T-helper 1 cell treated with Interleukin-12 subunit alpha and Interleukin-12 subunit beta and Interleukin-4 antibody, amounts not matched to agents 30 ng/mL and 1 ng/mL, for 36 hours (primary cell): ENCODE measurements at regions not wholly inside any gene's neighbourhood (a gene's known extent, or its start where the extent isn't known, plus 50 kb on each side); places are given as distances from the start of the nearest gene placed in this dataset.
"Not testable (repeated sequence)": the region's sequence is repeated elsewhere in the genome, so short reads cannot be mapped to it uniquely, and the experiment has no call there.

Experiments used
- intact Hi-C: fragments of 100-400 bp; cut with micrococcal nuclease; formaldehyde crosslinking; loops from one replicate; pipeline ENCODE4 v1.15.1; 2024

DNA sequence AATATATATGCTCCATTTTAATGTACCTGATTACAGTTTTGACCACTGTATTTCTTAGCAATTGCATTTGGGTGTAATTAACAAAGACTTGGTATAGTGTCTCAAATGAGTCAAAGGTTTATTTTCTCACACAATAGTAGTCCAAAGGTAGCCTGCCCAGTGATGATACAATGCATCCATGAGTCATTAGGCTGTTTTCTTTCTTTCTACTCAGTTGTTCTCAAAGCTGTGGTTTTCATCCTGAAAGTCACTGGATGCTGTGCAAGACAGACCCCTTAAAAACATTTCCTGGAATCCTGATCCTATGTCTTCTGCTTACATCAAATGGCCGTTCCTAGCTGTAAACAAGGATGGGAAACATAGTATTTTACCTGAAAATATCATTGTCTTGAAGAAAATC, 651.2 kb upstream of the MIR17HG start:
- intact Hi-C loops = no loop called here

DNA sequence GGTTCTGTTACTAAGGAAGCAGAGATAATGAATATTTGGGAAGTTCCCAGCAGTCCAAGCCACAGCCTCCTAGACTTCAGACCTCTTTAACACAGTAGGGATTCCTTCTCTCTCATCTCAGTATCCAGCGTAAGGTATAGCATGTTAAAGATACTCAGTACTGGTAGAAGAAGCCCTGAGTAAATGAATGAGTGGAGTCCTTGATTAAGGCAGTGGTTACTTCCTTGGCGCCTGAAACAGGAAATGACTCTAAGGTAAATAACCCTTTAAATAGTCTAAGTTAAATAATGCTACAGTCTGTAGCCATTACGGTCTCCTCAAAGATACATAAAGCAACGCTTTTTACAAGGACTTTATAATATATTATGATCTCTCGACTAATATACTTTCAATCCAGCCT, 650.8 kb upstream of the MIR17HG start:
- intact Hi-C loops = no loop called here

DNA sequence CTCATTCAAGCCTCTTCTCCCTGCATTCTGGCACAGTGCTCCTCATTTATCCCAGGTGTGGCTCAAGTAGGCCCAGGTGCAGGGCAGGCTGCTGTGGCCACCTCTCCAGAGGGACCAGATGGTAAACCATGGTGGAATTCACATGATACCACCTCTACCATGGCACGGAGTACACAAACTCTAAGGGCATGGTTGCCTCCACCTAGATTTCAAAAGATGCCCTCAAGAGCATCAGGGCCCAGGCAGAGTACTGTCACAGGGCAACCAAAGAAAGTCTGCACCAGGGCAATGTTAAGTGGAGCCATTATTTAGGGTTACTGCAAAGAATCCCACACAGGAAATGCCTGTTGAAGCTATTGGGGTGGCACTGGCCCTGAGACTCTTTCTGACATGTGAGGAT, 647.1 kb upstream of the MIR17HG start:
- intact Hi-C loops = no loop called here

DNA sequence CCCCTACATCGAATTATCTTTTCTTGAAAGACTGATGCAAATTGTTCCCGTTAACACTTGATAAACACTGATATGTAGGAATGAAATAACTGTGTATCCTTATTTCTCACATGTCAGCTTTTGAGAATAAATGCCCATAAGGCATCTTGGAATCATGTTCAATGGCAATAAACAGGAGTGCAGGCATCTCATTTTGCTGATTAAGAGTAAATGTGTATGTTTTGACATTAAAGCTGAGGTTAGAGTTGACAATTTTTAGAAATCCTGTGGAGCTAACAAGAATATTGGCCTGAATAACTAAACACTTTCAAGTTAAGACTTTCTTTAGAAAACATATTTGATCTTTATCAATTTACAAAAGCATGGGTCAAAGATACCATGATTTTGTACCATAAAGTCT, 646.2 kb upstream of the MIR17HG start:
- intact Hi-C loops = no loop called here

DNA sequence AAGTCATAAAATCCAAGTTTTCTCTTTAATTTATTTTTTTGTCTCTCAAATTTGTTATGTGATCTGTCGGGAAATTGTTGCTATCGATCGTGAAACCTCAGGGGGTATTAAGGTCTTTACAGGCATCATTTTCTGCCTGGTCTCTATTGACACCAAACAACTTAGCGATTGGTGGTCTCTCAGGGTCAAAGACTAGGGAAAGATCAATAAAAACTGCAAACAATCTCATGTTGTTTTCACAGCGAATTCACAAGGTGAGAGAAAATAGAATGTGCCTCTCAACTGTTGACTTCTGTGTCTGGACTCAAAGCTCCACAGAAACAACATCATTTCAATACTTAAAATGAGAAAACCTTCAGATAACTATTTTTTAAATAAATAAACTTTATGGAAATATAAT, 645.4 kb upstream of the MIR17HG start:
- intact Hi-C loops = no loop called here

DNA sequence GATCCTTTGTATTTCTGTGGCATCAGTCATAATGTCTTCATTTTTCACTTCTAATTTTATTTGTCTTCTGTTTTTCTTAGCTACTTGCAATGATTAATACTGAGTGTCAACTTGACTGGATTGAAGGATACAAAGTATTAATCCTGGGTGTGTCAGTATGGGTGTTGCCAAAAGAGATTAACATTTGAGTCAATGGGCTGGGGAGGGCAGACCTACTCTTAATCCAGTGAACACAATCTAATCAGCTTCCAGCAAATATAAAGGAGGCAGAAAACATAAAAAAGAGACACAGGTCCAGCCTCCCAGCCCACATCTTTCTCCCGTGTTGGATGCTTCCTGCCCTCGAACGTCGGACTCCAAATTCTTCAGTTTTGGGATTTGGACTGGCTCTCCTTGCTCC, 640.9 kb upstream of the MIR17HG start:
- intact Hi-C loops = no loop called here

DNA sequence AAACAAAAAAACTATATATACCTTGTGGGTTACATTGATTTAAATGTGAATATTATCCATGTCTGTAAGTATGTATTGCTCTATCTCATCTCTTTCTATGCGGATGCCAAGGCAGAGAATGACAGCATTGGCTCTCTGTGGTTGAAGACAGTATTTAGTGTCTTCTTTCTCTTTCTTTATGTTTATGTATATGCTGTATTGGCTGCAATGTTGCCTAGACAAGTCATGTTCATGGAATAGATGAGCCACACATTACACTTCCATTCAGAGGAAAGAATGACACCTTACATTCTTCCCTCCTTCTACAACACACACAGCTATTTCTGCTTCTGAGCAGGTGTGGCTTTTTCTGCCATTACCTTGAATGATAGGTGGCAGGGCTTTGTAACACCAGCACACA, 639.4 kb upstream of the MIR17HG start:
- intact Hi-C loops = no loop called here

DNA sequence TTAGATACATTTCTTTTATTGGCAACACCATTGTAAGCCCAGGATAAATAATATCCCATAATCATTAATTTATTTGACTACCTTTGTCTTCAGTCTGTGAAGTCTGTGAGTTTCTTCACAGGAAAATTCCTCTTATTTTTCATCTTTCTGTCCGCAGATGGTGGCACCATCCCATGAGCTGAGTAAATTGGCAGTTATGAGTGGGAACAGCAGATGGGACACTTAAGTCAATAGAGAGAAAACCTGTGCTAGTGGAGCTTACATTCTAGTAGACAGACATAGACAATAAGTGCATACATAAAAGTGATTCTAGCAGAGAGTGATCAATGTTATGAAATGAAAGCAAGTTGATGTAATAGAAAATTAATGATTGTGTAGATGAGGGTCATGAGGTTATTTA, 638.2 kb upstream of the MIR17HG start:
- intact Hi-C loops = no loop called here

DNA sequence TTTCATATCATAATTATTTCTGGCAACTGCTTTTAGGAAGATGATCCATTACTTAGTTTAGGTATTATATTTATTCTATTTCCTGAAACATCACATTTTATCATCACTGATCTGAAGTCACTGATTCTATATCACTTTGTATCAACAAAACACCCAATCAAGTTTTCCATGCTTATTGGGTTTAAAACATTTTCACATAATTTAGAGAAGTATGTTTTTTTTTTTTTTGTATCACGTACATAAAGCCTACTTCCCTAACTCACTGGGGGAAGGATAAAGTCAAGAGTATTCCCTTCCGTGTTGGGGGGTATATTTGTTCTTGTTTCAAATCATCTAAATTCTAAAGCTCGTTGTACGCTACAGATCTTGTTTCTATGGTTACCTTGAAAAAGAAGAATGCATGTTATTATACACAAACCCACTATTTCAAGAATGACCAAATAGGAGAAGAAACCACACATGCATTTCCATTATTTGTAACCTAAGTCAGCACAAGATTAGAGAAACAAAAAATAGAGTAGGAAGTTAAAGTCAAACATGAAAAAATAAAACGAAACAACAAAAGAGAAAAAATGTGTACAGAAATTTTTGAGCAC, 637.2 kb upstream of the MIR17HG start:
- intact Hi-C loops = no loop called here

DNA sequence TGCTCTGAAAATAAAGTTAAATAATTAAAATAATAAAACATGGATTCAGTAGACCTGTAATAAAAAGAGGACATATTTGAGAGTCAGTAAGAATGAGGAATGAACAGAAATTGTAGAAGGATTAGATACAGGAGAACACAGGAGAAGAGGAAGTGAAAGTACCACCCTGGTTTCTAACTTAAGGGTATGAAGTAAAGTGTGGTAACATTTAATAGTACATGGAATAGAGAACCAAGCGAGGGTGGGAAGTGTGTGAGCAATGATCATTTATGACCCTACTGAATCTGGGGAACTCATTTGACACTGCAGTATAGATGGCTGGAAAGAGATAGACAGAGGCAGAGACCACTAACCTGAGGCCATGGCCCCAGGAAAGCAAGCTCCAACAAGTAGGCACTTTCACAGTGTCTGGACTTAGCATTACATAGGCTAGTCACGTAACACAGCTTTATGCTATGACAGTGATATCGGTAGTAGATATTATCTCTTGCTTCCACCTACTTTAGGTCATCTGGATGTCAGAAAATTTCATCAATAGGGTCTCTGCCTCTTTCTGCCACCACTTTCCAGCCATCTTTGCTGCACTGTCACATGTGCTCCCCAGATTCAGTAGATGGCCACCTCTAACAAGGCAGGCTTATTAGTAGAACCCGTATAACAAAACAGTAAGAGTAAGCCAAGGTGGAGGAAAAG, 633.9 kb upstream of the MIR17HG start:
- intact Hi-C loops = no loop called here

DNA sequence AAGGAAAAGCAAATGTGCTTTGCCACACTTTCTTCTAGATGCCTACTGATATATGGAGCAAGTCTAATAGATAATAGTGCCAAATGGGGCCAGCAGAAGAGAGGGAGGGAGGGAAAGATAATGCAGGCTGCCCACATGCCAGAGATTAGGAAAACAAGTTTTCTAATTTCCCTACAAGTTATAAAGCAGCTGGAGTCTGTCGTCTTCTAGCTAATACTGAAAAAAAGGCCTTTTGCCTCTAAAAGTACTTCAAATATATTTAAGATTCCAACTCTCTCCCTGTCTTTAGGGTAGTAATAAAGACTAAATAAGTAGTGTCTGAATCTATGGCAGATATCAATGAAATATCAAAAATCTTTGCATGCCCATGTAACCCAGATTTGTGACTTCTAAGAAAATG, 632.0 kb upstream of the MIR17HG start:
- intact Hi-C loops = no loop called here

DNA sequence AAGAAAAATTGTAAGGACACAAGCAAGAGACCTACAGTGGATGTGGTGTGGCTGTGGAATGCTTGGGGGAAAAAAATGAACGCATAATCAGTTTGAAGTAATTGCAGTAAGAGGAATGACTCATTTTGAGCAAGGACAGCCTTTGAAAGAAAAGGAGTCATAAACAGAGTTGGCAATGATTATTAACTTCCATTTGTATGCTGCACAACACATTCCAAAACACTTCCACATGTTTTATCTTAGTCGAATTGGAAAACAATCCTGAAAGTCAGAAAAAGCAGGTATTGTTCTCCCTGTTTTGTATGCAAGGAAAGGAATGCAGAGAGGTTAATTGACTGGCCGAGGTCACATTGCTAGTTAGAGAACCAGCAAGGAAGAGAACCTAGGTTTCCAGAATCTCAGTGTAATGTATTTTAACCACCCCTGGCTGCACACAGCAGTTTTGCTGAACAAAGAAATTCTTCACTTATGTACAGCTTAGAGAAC, 630.0 kb upstream of the MIR17HG start:
- intact Hi-C loops = no loop called here

DNA sequence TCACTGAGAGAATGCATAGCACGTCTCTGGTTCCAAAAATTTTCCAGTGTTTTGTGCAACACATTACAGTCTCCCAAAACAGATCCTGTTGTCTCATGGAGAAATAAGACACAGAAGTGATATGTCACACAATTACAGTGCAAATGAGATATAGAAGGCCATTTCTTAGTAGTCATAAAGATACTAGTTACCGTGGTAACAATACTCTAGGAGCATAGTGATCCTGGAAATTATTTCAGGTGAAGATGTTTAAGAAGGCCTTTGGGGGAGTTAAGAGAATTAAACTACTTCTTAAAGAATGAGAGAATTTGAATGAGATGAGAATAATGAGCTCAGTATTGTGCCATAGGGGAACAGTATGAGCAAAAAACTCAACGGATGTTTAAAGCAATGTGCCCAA, 628.0 kb upstream of the MIR17HG start:
- intact Hi-C loops = no loop called here

DNA sequence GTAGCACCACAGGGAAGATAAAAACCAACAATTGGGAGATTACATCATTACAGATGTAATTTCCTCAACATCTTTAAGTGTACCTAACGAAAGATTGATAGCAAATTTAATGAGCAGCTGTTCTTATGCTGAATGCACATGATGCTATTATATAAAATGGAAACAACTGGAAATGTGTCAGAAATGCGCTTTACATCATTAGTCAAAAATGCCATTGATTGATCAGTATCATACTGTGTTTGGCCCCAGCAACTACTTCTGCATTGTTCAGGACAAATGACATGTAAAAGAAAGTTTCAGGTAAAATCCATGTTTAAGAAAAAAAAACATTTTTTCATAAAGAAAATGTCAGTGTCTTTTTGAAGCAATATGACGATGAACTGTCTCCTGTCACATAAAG, 625.5 kb upstream of the MIR17HG start:
- intact Hi-C loops = no loop called here

DNA sequence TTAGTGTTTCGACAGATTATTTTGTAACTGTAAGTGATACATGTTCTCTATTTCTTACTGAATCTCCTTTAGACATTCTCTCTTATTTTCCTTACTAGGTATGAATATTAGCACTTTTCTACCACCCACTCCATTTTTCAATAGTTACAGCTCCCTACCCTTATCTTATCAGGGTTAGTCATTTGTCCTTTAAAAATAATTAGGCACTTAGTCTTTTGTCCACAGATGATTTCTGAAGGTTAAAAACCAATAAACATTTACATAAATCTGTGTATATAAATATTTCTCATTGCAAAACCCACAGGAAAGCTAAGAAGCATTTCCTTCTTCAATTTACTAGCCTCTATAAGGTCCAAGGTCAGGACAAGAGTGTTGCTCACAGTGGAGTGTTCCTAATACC, 624.1 kb upstream of the MIR17HG start:
- intact Hi-C loops = no loop called here

DNA sequence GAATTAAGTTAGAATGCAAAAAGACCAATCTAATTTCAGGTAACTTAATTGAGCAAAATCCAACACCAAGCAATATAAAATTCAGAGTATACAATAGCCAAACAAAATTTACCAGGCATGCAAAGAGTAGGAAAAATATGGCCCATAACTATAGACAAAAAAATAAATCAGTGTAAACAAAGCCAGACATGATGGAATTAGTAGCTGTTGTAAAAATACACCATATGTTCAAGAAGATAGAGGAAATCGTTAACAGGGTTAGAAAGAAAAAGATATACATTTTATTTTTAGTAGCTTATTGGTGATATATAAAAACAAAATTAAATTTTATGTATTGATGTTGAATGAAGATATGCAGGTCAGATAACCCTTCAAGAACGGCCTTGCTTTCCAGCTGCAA, 621.1 kb upstream of the MIR17HG start:
- intact Hi-C loops = no loop called here

DNA sequence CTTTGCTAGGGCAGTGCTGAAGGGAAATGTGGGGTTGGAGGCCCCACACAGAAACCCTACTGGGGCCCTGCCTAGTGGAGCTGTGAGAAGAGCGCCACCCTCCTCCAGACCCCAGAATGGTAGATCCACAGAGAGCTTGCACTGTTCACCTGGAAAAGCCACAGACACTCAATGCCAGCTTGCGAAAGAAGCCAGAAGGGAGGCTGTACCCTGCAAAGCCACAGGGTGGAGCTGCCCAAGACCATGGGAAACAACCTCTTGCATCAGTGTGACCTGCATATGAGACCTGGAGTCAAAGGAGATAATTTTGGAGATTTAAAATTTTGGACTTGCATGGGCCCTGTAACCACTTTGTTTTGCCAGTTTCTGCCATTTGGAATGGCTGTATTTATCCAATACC, 615.4 kb upstream of the MIR17HG start:
- intact Hi-C loops = no loop called here

DNA sequence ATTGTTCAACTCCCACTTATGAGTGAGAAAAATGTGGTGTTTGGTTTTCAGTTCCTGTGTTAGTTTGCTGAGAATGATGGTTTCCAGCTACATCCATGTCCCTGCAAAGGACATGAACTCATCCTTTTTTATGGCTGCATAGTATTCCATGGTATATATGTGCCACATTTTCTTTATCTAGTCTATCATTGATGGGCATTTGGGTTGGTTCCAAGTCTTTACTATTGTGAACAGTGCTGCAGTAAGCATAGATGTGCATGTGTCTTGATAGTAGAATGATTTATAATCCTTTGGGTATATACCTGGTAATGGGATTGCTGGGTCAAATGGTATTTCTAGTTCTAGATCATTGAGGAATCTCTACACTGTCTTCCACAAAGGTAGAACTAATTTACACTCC, 613.0 kb upstream of the MIR17HG start:
- intact Hi-C loops = not testable (repeated sequence)

DNA sequence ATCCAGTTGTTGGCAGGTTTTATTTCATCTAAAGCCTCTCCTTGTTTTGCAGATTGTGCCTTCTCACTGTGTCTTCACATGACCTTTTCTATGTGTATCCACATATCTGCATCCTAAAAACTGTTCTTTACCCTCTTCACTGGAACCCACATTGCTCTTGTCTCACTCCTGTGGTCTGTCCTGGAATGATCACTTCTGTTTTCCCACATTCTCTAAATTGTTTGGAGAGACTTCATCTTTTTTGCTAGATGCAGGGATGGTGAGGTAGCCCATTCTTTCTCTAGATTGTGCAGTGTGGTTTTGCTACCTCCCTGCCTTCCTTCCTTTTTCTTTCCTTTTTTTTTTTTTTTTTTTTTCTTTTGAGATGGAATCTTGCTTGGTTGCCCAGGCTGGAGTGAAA, 608.6 kb upstream of the MIR17HG start:
- intact Hi-C loops = no loop called here

DNA sequence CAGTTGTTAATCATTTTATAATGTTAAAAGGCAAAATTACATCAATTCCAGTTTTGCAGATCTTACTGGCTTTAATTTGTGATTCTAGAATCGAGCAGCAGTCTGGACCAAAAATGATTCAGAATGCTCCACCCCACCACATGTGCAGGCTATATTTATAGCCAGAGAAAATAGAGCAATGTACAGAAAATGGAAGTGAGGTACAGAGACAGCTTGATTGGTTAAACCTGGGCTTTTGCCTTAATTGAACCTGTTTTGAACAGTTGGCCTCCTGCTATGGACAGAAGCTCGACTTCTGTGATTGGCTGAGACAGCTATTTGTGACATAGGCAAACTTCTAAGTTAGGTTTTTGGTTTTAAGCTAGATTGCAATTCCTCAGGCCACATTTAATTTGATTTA, 607.4 kb upstream of the MIR17HG start:
- intact Hi-C loops = no loop called here

DNA sequence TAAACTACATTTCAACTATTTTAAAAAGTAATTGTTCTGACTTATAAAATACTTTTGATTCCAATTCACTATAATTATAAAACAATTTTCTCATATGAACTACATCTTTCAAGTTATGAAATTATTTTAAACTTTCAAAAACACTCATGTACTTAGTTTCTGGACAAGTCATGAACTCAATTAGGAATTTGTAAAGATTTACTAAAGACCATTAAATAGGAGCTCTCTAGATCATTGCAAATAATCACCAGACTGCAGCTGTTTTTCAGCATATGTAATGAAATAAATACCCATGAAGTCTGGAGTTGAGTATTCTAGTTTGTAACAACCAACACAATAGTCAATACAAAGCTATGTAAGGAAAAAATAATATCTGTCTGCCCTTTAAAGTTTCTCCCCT, 605.1 kb upstream of the MIR17HG start:
- intact Hi-C loops = no loop called here

DNA sequence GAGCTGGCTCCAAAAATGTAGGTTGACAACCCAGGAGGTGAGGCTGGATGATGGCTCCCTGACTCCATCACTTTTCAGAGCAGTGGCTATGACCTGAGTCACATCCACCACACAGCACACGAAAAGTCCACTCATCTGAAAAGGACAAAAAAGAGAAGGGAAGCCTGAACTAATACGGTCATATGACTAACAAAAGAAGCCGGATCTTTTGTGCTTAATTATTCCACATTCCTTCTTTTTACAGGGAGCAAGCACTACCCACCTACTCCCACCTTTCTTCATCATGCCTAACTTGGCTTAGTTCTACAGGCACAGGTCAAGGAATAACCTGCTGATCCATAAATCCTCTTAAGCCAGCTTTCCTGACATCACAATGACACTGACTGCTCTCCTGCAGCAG, 601.3 kb upstream of the MIR17HG start:
- intact Hi-C loops = no loop called here

DNA sequence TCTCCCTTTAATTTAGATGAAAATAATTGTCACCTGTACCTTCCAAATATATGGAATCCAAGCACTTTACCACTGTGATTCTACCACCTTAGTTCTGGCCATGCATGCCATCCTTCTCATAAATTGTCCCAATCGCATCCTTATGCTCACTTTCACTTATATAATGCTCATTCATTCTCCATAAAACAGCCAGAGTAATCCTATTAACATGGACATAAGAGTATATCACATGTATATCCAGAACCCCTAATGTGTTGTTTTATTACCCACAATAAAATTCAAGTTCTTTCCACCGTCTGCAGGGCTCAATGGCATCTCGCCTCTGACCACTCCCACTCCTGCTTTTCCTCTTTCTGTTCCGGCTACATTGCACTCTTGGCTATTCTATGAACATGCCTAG, 597.5 kb upstream of the MIR17HG start:
- intact Hi-C loops = no loop called here

DNA sequence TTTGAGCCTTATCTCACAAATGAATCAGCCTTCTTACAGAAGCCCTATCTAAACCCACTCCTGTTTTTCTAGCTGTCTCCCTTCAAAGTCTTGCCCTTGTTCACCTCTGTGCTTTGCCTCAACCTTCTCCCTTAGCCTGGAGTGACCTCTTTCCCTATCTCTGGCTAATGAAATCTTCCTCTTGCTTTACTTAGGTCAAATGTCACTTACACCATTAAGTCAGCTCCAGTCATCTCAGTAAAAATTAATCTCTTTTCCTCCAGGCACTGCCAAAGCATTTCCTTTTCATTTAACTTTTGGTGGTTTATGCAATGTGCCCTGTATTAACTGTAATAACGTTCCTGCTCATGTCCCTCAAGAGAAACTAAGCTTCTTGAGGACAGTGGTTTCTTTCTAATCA, 596.5 kb upstream of the MIR17HG start:
- intact Hi-C loops = no loop called here
